Panc1 (cell line): ENCODE measurements at regions not wholly inside any gene's neighbourhood (a gene's known extent, or its start where the extent isn't known, plus 50 kb on each side); places are given as distances from the start of the nearest gene placed in this dataset.
"Not testable (repeated sequence)": the region's sequence is repeated elsewhere in the genome, so short reads cannot be mapped to it uniquely, and the experiment has no call there.

Source experiments
- ATAC-seq: fragments of 200-7000 bp; cut with Tn5 transposase; 2 replicates; pipeline ENCODE4 v1.9.1; 2020; ENCODE audit warnings: mild to moderate bottlenecking, moderate library complexity
- BruUV-seq: library from RNA; stranded (reverse); fragments of 400-500 nt; replicated peaks from 2 replicates; lab custom pipeline; 2021; lab: Mats Ljungman, UMichigan
- CTCF ChIA-PET: fragments of 300-600 bp; sonication (Branson Sonifier 250); formaldehyde crosslinking; loops from one replicate; lab custom pipeline; 2022; ENCODE audit warnings: antibody characterized with exemption; lab: Charles Lee
- POLR2A ChIA-PET: fragments of 300-600 bp; sonication (Branson Sonifier 250); formaldehyde crosslinking; loops from one replicate; lab custom pipeline; 2022; ENCODE audit warnings: antibody characterized with exemption; lab: Charles Lee
- DNase-seq: peaks from one replicate; pipeline ENCODE4 v3.0.0-alpha.2; 2010; ENCODE audit warnings: low read depth, low spot score
- H3K27ac ChIP-seq: 2 replicates; pipeline ENCODE4 v1.5.1; 2011; ENCODE audit warnings: mild to moderate bottlenecking, low read length, inconsistent platforms
- H3K27me3 ChIP-seq: fragments of 200-500 bp; sonication (Bioruptor generic); 2 replicates; pipeline ENCODE4 v1.6.0; 2014; ENCODE audit warnings: low read length, inconsistent platforms; ENCODE audit not compliant: control insufficient read depth, insufficient read depth
- H3K36me3 ChIP-seq: fragments of 200-500 bp; sonication (Bioruptor generic); 2 replicates; pipeline ENCODE4 v1.5.1; 2014; ENCODE audit warnings: inconsistent platforms, mild to moderate bottlenecking, low read length, moderate library complexity; ENCODE audit not compliant: control insufficient read depth, insufficient read depth
- H3K4me1 ChIP-seq: 2 replicates; pipeline ENCODE4 v1.5.1; 2011; ENCODE audit warnings: inconsistent platforms, mild to moderate bottlenecking, low read length, moderate library complexity; ENCODE audit not compliant: control insufficient read depth, insufficient read depth
- H3K4me3 ChIP-seq, 2 experiments: 2 replicates each; pipeline ENCODE4 v1.5.1; 2011 to 2012; ENCODE audit warnings: low read depth in 2 of 2, low read length in 2 of 2, mild to moderate bottlenecking in 2 of 2, inconsistent platforms in 1 of 2, moderate library complexity in 1 of 2
- H3K9me3 ChIP-seq: fragments of 200-500 bp; sonication (Bioruptor generic); 2 replicates; pipeline ENCODE4 v1.5.1; 2014; ENCODE audit warnings: low read depth, mild to moderate bottlenecking, inconsistent platforms, low read length, moderate library complexity; ENCODE audit not compliant: control insufficient read depth, insufficient read depth
- CTCF ChIP-seq: fragments of 450-650 bp; IDR thresholded peaks from 2 replicates; pipeline ENCODE4 v1.5.1; 2017; ENCODE audit warnings: mild to moderate bottlenecking
- POLR2AphosphoS5 ChIP-seq: IDR thresholded peaks from 2 replicates; pipeline ENCODE4 v1.6.1; 2012; ENCODE audit warnings: mild to moderate bottlenecking, low read depth, low read length, moderate library complexity
- REST ChIP-seq, 2 experiments: IDR thresholded peaks; 2 replicates each; pipeline ENCODE4 v1.6.1; 2011 to 2012; ENCODE audit warnings: low read depth in 2 of 2, control low read depth in 1 of 2, low read length in 1 of 2, mild to moderate bottlenecking in 1 of 2, moderate library complexity in 1 of 2; ENCODE audit not compliant: insufficient read depth in 1 of 2
- SIN3A ChIP-seq: IDR thresholded peaks from 2 replicates; pipeline ENCODE4 v1.6.1; 2012; ENCODE audit warnings: low read depth, mild to moderate bottlenecking, low read length, moderate library complexity, borderline replicate concordance; ENCODE audit not compliant: insufficient read depth
- TCF7L2 ChIP-seq: IDR thresholded peaks from 2 replicates; pipeline ENCODE4 v1.6.1; 2011; ENCODE audit warnings: mild to moderate bottlenecking, low read depth, low read length, inconsistent platforms
- in situ Hi-C: cut with HindIII; loops from 2 replicates; pipeline ENCODE4 v1.10.0; 2016; ENCODE audit warnings: low sequenced_read_pairs, low pct_unique_long_range_greater_than_20kb
- intact Hi-C: fragments of 100-400 bp; cut with micrococcal nuclease; formaldehyde crosslinking; loops from one replicate; pipeline ENCODE4 v1.10.0; 2022; ENCODE audit not compliant: unreplicated experiment

- H3K9me3 ChIP-seq = no peaks in the 10 kb centered on the region
- H3K4me1 ChIP-seq = peaks cover 3% of the 10 kb centered on the region; the same call in 1 of the 2 replicates
- in situ Hi-C loops = no loop called here
- DNase-seq (no peak), ATAC-seq (no peak)
- no peak for TF ChIP-seq TCF7L2
- no peak for TF ChIP-seq REST (IDR thresholded peaks at IDR 0.05; ENCODE audit: insufficient read depth in 1 of 2, low read depth in 2 of 2, low read length in 1 of 2)
- TF ChIP-seq CTCF = no peak
- no peak for TF ChIP-seq POLR2AphosphoS5
- TF ChIP-seq SIN3A = no peak
- ChIA-PET CTCF (no interaction called here), POLR2A (no interaction called here)
- no peak overlapping the region for H3K27ac ChIP-seq
- intact Hi-C loops = no loop called here
- no peak overlapping the region for H3K4me3 ChIP-seq
- H3K36me3 ChIP-seq = no peaks in the 10 kb centered on the region
- H3K27me3 ChIP-seq = no peaks in the 10 kb centered on the region
- no TSS peak for BruUV-seq
These were observed 54.9 kb upstream of the CD93 start for GRCh38 chr20:23140991-23141390.

- intact Hi-C loops, POLR2A ChIA-PET, H3K4me3 ChIP-seq, BruUV-seq, DNase-seq, H3K36me3 ChIP-seq, in situ Hi-C loops, H3K9me3 ChIP-seq, H3K4me1 ChIP-seq, ATAC-seq, H3K27ac ChIP-seq, H3K27me3 ChIP-seq, CTCF ChIA-PET: not testable (repeated sequence)
These were observed 53.9 kb upstream of the CD93 start for GRCh38 chr20:23139984-23140383.

GRCh38 chr20:23139524-23139923, 53.4 kb upstream of the CD93 start:
- ChIA-PET CTCF (no interaction called here), POLR2A (no interaction called here)

More at GRCh38 chr20:23139524-23139923, 53.4 kb upstream of the CD93 start:
- Histone ChIP-seq H3K9me3 (no peaks in the 10 kb centered on the region), H3K4me3 (no peak overlapping the region), H3K4me1 (peaks cover 3% of the 10 kb centered on the region; the same call in 1 of the 2 replicates), H3K27me3 (no peaks in the 10 kb centered on the region), H3K27ac (no peak overlapping the region), H3K36me3 (no peaks in the 10 kb centered on the region)
- DNase-seq (no peak), ATAC-seq (no peak)
- in situ Hi-C loops (no loop called here), intact Hi-C loops (no loop called here)
- TF ChIP-seq SIN3A = no peak
- TF ChIP-seq CTCF = no peak
- TF ChIP-seq TCF7L2 = no peak
- no peak for TF ChIP-seq POLR2AphosphoS5
- TF ChIP-seq REST (IDR thresholded peaks at IDR 0.05; ENCODE audit: insufficient read depth in 1 of 2, low read depth in 2 of 2, low read length in 1 of 2) = no peak
- no TSS peak for BruUV-seq
